GM23338 (cell line): ENCODE measurements at regions not wholly inside any gene's neighbourhood (a gene's known extent, or its start where the extent isn't known, plus 50 kb on each side); places are given as distances from the start of the nearest gene placed in this dataset.

Source experiments
- ATAC-seq: fragments of 200-7000 bp; cut with Tn5 transposase; 3 replicates; pipeline ENCODE4 v1.9.1; 2020
- DNase-seq: peaks from one replicate; pipeline ENCODE4 v3.0.0-alpha.2; 2015; ENCODE audit warnings: low spot score
- H2AFZ ChIP-seq: fragments of 200-600 bp; sonication (generic); 2 replicates; pipeline ENCODE4 v1.8.0; 2016; ENCODE audit warnings: antibody characterized with exemption, mild to moderate bottlenecking, moderate library complexity
- H3F3A ChIP-seq: fragments of 200-600 bp; sonication (generic); replicated peaks from 2 replicates; pipeline ENCODE4 v1.8.0; 2017; ENCODE audit warnings: antibody characterized with exemption, mixed run types, low read depth
- H3K27ac ChIP-seq: fragments of 200-600 bp; sonication (generic); 2 replicates; pipeline ENCODE4 v1.6.1; 2016; ENCODE audit warnings: low read depth
- H3K27me3 ChIP-seq: fragments of 200-600 bp; sonication (generic); 2 replicates; pipeline ENCODE4 v1.8.0; 2016; ENCODE audit warnings: mild to moderate bottlenecking, mixed run types, moderate library complexity; ENCODE audit not compliant: insufficient read depth
- H3K36me3 ChIP-seq: fragments of 200-600 bp; sonication (generic); 2 replicates; pipeline ENCODE4 v1.8.0; 2016; ENCODE audit warnings: mild to moderate bottlenecking; ENCODE audit not compliant: insufficient read depth
- H3K4me1 ChIP-seq: fragments of 200-600 bp; sonication (generic); 2 replicates; pipeline ENCODE4 v1.8.0; 2016; ENCODE audit warnings: mild to moderate bottlenecking, moderate library complexity; ENCODE audit not compliant: insufficient read depth
- H3K4me2 ChIP-seq: fragments of 200-600 bp; sonication (generic); 2 replicates; pipeline ENCODE4 v1.7.1; 2017; ENCODE audit warnings: mixed run types
- H3K4me3 ChIP-seq: fragments of 200-600 bp; sonication (generic); 2 replicates; pipeline ENCODE4 v1.6.1; 2016; ENCODE audit warnings: mixed run types
- H3K79me2 ChIP-seq: fragments of 200-600 bp; sonication (generic); replicated peaks from 2 replicates; pipeline ENCODE4 v1.8.0; 2017; ENCODE audit warnings: mild to moderate bottlenecking; ENCODE audit not compliant: insufficient read depth
- H3K9me2 ChIP-seq: fragments of 200-600 bp; sonication (generic); 2 replicates; pipeline ENCODE4 v1.8.0; 2017; ENCODE audit not compliant: insufficient read depth
- H4K20me1 ChIP-seq: fragments of 200-600 bp; sonication (generic); replicated peaks from 2 replicates; pipeline ENCODE4 v1.8.0; 2017; ENCODE audit warnings: mild to moderate bottlenecking; ENCODE audit not compliant: insufficient read depth
- H3K27ac Mint-ChIP-seq: 2 replicates; pipeline ENCODE4 v1.8.0; 2020; ENCODE audit warnings: inconsistent platforms, mild to moderate bottlenecking, moderate library complexity, mixed read lengths
- H3K27me3 Mint-ChIP-seq: 3 replicates; pipeline ENCODE4 v1.8.0; 2022; ENCODE audit warnings: low read depth, mild to moderate bottlenecking, moderate library complexity, mixed read lengths, inconsistent platforms; ENCODE audit not compliant: insufficient read depth, poor library complexity
- H3K36me3 Mint-ChIP-seq: 3 replicates; pipeline ENCODE4 v1.8.0; 2021; ENCODE audit warnings: low read depth, mild to moderate bottlenecking, inconsistent platforms, moderate library complexity, mixed read lengths
- H3K4me1 Mint-ChIP-seq: 3 replicates; pipeline ENCODE4 v1.8.0; 2020; ENCODE audit warnings: mild to moderate bottlenecking, inconsistent platforms, mixed read lengths
- H3K4me3 Mint-ChIP-seq: 3 replicates; pipeline ENCODE4 v1.8.0; 2021; ENCODE audit warnings: moderate library complexity, mild to moderate bottlenecking, inconsistent platforms, mixed read lengths
- H3K9me3 Mint-ChIP-seq: 3 replicates; pipeline ENCODE4 v1.8.0; 2020; ENCODE audit warnings: moderate library complexity, mild to moderate bottlenecking, inconsistent platforms, mixed read lengths
- CREB1 ChIP-seq: fragments of 250-450 bp; sonication (Bioruptor Pico); IDR thresholded peaks from 2 replicates; pipeline ENCODE4 v1.5.0; 2020; ENCODE audit warnings: low read depth, mild to moderate bottlenecking, moderate library complexity
- EZH2 ChIP-seq: fragments of 200-600 bp; sonication (generic); IDR thresholded peaks from one replicate; pipeline ENCODE4 v1.8.0; 2017; ENCODE audit warnings: antibody characterized with exemption, mild to moderate bottlenecking, low read depth; ENCODE audit not compliant: unreplicated experiment
- EZH2phosphoT487 ChIP-seq: fragments of 200-600 bp; sonication (generic); IDR thresholded peaks from one replicate; pipeline ENCODE4 v1.8.1; 2018; ENCODE audit warnings: antibody characterized with exemption; ENCODE audit not compliant: unreplicated experiment
- JUNB ChIP-seq: IDR thresholded peaks from one replicate; pipeline ENCODE4 v1.6.1; 2016; ENCODE audit warnings: antibody characterized with exemption; ENCODE audit not compliant: unreplicated experiment
- NANOG ChIP-seq: IDR thresholded peaks from 2 replicates; pipeline ENCODE4 v1.6.1; 2016; ENCODE audit warnings: antibody characterized with exemption, borderline replicate concordance
- POLR2AphosphoS5 ChIP-seq: IDR thresholded peaks from 2 replicates; pipeline ENCODE4 v1.6.1; 2016; ENCODE audit warnings: antibody characterized with exemption, low read depth
- REST ChIP-seq: IDR thresholded peaks from one replicate; pipeline ENCODE4 v1.6.1; 2018; ENCODE audit warnings: antibody characterized with exemption; ENCODE audit not compliant: unreplicated experiment
- STAT1 ChIP-seq: IDR thresholded peaks from one replicate; pipeline ENCODE4 v1.6.1; 2016; ENCODE audit warnings: antibody characterized with exemption; ENCODE audit not compliant: unreplicated experiment
- ZNF114 ChIP-seq: fragments of 250-450 bp; sonication (Bioruptor Pico); IDR thresholded peaks from 2 replicates; pipeline ENCODE4 v1.5.0; 2020; ENCODE audit warnings: mild to moderate bottlenecking, moderate library complexity
- ZNF331 ChIP-seq: fragments of 250-450 bp; sonication (Bioruptor Pico); IDR thresholded peaks from 2 replicates; pipeline ENCODE4 v1.5.0; 2020; ENCODE audit warnings: low read depth, mild to moderate bottlenecking, moderate library complexity
- ZNF462 ChIP-seq: fragments of 250-450 bp; sonication (Bioruptor Pico); IDR thresholded peaks from 2 replicates; pipeline ENCODE4 v1.5.0; 2020; ENCODE audit warnings: mild to moderate bottlenecking, moderate library complexity
- TF ChIP-seq, protein P1 (sequence below): IDR thresholded peaks from 2 replicates; pipeline ENCODE4 v1.6.1; 2016; ENCODE audit warnings: antibody characterized with exemption
- TF ChIP-seq, protein P2 (sequence below), 2 experiments: fragments of 200-600 bp in 1 of 2; sonication (generic) in 1 of 2; conservative IDR thresholded peaks; 2 replicates each; pipeline versions ENCODE4 v1.5.1 to v1.6.1; 2016 to 2017; ENCODE audit warnings: antibody characterized with exemption in 2 of 2, low read depth in 2 of 2, mild to moderate bottlenecking in 2 of 2, moderate library complexity in 1 of 2

DNA sequence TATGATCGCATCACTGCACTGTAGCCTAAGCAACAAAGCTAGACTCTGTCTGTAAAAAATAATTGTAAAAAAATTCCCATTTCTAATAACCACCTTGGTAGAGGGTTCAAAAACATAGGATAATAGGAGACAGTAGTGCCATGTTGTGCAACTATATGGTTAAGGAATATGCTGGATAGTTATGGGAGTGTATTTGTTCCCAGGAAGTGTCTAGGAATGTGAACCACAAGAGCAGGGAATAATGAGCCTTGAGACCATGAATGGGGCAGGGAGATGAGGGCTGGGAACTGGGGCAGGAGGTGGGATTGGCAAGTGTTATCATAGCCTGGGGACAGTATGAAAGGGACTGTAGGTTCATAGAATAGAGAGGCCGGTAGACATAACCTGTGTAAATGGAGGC, 50.4 kb downstream of the RUSC2 start:
- Histone ChIP-seq H3K79me2 (no peaks in the 10 kb centered on the region; the same call in 1 of the 2 replicates), H3K4me3 (no peak overlapping the region), H4K20me1 (no peaks in the 10 kb centered on the region; the same call in 1 of the 2 replicates), H3K4me1 (peaks cover 26% of the 10 kb centered on the region), H2AFZ (no peak overlapping the region), H3K9me2 (peaks cover 5% of the 10 kb centered on the region; the same call in 1 of the 2 replicates), H3K36me3 (no peaks in the 10 kb centered on the region), H3F3A (no peaks in the 10 kb centered on the region), H3K4me2 (no peak overlapping the region), H3K27me3 (no peaks in the 10 kb centered on the region), H3K27ac (no peak overlapping the region)
- peaks cover 7% of the 10 kb centered on the region for H3K27me3 Mint-ChIP-seq
- ATAC-seq (no peak), DNase-seq (no peak)
- H3K36me3 Mint-ChIP-seq = no peaks in the 10 kb centered on the region
- H3K4me3 Mint-ChIP-seq = no peak overlapping the region; the same call in 2 of the 3 replicates
- no peak overlapping the region for H3K27ac Mint-ChIP-seq
- H3K9me3 Mint-ChIP-seq = no peaks in the 10 kb centered on the region
- TF ChIP-seq ZNF462 (CRISPR knock-in tag) (no peak), NANOG (no peak), ZNF114 (no peak), EZH2 (no peak), CREB1 (CRISPR knock-in tag) (no peak), POLR2AphosphoS5 (no peak), JUNB (no peak), ZNF331 (CRISPR knock-in tag) (no peak), EZH2phosphoT487 (no peak), REST (no peak), STAT1 (no peak)
- TF ChIP-seq, protein P1, sequence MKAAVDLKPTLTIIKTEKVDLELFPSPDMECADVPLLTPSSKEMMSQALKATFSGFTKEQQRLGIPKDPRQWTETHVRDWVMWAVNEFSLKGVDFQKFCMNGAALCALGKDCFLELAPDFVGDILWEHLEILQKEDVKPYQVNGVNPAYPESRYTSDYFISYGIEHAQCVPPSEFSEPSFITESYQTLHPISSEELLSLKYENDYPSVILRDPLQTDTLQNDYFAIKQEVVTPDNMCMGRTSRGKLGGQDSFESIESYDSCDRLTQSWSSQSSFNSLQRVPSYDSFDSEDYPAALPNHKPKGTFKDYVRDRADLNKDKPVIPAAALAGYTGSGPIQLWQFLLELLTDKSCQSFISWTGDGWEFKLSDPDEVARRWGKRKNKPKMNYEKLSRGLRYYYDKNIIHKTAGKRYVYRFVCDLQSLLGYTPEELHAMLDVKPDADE = no peak
- TF ChIP-seq, protein P2, sequence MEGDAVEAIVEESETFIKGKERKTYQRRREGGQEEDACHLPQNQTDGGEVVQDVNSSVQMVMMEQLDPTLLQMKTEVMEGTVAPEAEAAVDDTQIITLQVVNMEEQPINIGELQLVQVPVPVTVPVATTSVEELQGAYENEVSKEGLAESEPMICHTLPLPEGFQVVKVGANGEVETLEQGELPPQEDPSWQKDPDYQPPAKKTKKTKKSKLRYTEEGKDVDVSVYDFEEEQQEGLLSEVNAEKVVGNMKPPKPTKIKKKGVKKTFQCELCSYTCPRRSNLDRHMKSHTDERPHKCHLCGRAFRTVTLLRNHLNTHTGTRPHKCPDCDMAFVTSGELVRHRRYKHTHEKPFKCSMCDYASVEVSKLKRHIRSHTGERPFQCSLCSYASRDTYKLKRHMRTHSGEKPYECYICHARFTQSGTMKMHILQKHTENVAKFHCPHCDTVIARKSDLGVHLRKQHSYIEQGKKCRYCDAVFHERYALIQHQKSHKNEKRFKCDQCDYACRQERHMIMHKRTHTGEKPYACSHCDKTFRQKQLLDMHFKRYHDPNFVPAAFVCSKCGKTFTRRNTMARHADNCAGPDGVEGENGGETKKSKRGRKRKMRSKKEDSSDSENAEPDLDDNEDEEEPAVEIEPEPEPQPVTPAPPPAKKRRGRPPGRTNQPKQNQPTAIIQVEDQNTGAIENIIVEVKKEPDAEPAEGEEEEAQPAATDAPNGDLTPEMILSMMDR (conservative IDR thresholded peaks at IDR 0.05; ENCODE audit: low read depth in 2 of 2) = no peak
- peaks cover 25% of the 10 kb centered on the region for H3K4me1 Mint-ChIP-seq
